Breast epithelium (tissue), 3 donors: ENCODE measurements at regions not wholly inside any gene's neighbourhood (a gene's known extent, or its start where the extent isn't known, plus 50 kb on each side); places are given as distances from the start of the nearest gene placed in this dataset.

ENCODE experiments used
- CTCF ChIP-seq, 3 donors: fragments of 450-650 bp; IDR thresholded peaks; one replicate each; pipeline ENCODE4 v1.5.1; 2016 to 2017; ENCODE audit warnings: antibody characterized with exemption in 3 of 3, mild to moderate bottlenecking in 3 of 3, moderate library complexity in 3 of 3
- POLR2A ChIP-seq: fragments of 450-650 bp; IDR thresholded peaks from one replicate; pipeline ENCODE4 v1.6.1; 2016; ENCODE audit warnings: antibody characterized with exemption, mild to moderate bottlenecking, moderate library complexity
- POLR2AphosphoS5 ChIP-seq, 3 donors: sonication (generic); formaldehyde crosslinking; IDR thresholded peaks; one replicate each; pipeline ENCODE4 v1.6.1; 2017; ENCODE audit warnings: antibody characterized with exemption in 3 of 3

- TF ChIP-seq CTCF (IDR thresholded peaks at IDR 0.05) (no peak), POLR2AphosphoS5 (IDR thresholded peaks at IDR 0.05) (no peak), POLR2A (no peak)
Measured at GRCh38 chr9:80622508-80622907, 1050.7 kb downstream of the TLE4 start.
